ENCODE measurements at regions not wholly inside any gene's neighbourhood (a gene's known extent, or its start where the extent isn't known, plus 50 kb on each side); places are given as distances from the start of the nearest gene placed in this dataset.

- in situ Hi-C loops (cut with MboI; ENCODE audit: low pct_unique_long_range_greater_than_20kb, low sequenced_read_pairs, unreplicated experiment): no loop called here
- TF ChIP-seq, protein P1, sequence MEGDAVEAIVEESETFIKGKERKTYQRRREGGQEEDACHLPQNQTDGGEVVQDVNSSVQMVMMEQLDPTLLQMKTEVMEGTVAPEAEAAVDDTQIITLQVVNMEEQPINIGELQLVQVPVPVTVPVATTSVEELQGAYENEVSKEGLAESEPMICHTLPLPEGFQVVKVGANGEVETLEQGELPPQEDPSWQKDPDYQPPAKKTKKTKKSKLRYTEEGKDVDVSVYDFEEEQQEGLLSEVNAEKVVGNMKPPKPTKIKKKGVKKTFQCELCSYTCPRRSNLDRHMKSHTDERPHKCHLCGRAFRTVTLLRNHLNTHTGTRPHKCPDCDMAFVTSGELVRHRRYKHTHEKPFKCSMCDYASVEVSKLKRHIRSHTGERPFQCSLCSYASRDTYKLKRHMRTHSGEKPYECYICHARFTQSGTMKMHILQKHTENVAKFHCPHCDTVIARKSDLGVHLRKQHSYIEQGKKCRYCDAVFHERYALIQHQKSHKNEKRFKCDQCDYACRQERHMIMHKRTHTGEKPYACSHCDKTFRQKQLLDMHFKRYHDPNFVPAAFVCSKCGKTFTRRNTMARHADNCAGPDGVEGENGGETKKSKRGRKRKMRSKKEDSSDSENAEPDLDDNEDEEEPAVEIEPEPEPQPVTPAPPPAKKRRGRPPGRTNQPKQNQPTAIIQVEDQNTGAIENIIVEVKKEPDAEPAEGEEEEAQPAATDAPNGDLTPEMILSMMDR (IDR thresholded peaks at IDR 0.05; ENCODE audit: extremely low read depth, insufficient read depth, missing control alignments): no peak
Measured at GRCh38 chr18:1173593-1173992, 268.9 kb downstream of the ADCYAP1 start.

GRCh38 chr18:1177232-1177631, 272.6 kb downstream of the ADCYAP1 start:
- in situ Hi-C loops (cut with MboI; ENCODE audit: low pct_unique_long_range_greater_than_20kb, low sequenced_read_pairs, unreplicated experiment): no loop called here
- TF ChIP-seq, protein P1 (IDR thresholded peaks at IDR 0.05; ENCODE audit: extremely low read depth, insufficient read depth, missing control alignments): no peak
- DNase-seq (ENCODE audit: low spot score): no peak

More at GRCh38 chr18:1173593-1173992, 268.9 kb downstream of the ADCYAP1 start:
- no peak for DNase-seq (ENCODE audit: low spot score)

- DNase-seq (ENCODE audit: low spot score): no peak
- in situ Hi-C loops (cut with MboI; ENCODE audit: low pct_unique_long_range_greater_than_20kb, low sequenced_read_pairs, unreplicated experiment): no loop called here
- TF ChIP-seq, protein P1 (IDR thresholded peaks at IDR 0.05; ENCODE audit: extremely low read depth, insufficient read depth, missing control alignments): no peak
Measured at GRCh38 chr18:1191341-1191740, 286.7 kb downstream of the ADCYAP1 start.

- in situ Hi-C loops (cut with MboI; ENCODE audit: low pct_unique_long_range_greater_than_20kb, low sequenced_read_pairs, unreplicated experiment): no loop called here
- TF ChIP-seq, protein P1 (IDR thresholded peaks at IDR 0.05; ENCODE audit: extremely low read depth, insufficient read depth, missing control alignments): no peak
- no peak for DNase-seq (ENCODE audit: low spot score)
Measured at GRCh38 chr18:1213126-1213525, 308.5 kb downstream of the ADCYAP1 start.

GRCh38 chr18:1222880-1223279, 318.2 kb downstream of the ADCYAP1 start:
- DNase-seq (ENCODE audit: low spot score): no peak
- in situ Hi-C loops (cut with MboI; ENCODE audit: low pct_unique_long_range_greater_than_20kb, low sequenced_read_pairs, unreplicated experiment): no loop called here
- TF ChIP-seq, protein P1 (IDR thresholded peaks at IDR 0.05; ENCODE audit: extremely low read depth, insufficient read depth, missing control alignments): no peak

- DNase-seq (ENCODE audit: low spot score): no peak
- in situ Hi-C loops (cut with MboI; ENCODE audit: low pct_unique_long_range_greater_than_20kb, low sequenced_read_pairs, unreplicated experiment): no loop called here
- TF ChIP-seq, protein P1 (IDR thresholded peaks at IDR 0.05; ENCODE audit: extremely low read depth, insufficient read depth, missing control alignments): no peak
Measured at GRCh38 chr18:1227025-1227424, 322.4 kb downstream of the ADCYAP1 start.

GRCh38 chr18:1229634-1230033, 325.0 kb downstream of the ADCYAP1 start:
- TF ChIP-seq, protein P1 (IDR thresholded peaks at IDR 0.05; ENCODE audit: extremely low read depth, insufficient read depth, missing control alignments): no peak
- DNase-seq (ENCODE audit: low spot score): no peak
- in situ Hi-C loops (cut with MboI; ENCODE audit: low pct_unique_long_range_greater_than_20kb, low sequenced_read_pairs, unreplicated experiment): no loop called here

All from GM13977 (cell line).